Renal cortical epithelial cell (primary cell): ENCODE measurements at regions not wholly inside any gene's neighbourhood (a gene's known extent, or its start where the extent isn't known, plus 50 kb on each side); places are given as distances from the start of the nearest gene placed in this dataset.

Experiments used
- DNase-seq: peaks from one replicate; pipeline ENCODE4 v3.0.0-alpha.2; 2011; ENCODE audit warnings: low read depth

DNA sequence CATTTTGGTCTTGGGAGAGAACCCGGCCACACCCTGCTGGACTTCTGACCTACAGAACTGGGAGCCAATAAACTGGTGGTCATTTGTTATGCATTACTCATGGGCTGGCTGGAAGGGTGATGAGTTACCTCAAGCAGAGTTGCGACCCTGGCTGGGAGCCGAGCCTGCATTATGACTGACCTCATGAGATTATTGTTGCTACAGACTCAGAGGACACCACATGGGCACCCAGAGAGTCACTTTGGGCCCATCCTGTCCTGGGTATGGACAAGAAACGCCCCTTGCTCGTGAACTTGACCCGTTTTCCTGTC, 531.7 kb downstream of the TBC1D22A start:
- peak; percentile 36 for DNase-seq

DNA sequence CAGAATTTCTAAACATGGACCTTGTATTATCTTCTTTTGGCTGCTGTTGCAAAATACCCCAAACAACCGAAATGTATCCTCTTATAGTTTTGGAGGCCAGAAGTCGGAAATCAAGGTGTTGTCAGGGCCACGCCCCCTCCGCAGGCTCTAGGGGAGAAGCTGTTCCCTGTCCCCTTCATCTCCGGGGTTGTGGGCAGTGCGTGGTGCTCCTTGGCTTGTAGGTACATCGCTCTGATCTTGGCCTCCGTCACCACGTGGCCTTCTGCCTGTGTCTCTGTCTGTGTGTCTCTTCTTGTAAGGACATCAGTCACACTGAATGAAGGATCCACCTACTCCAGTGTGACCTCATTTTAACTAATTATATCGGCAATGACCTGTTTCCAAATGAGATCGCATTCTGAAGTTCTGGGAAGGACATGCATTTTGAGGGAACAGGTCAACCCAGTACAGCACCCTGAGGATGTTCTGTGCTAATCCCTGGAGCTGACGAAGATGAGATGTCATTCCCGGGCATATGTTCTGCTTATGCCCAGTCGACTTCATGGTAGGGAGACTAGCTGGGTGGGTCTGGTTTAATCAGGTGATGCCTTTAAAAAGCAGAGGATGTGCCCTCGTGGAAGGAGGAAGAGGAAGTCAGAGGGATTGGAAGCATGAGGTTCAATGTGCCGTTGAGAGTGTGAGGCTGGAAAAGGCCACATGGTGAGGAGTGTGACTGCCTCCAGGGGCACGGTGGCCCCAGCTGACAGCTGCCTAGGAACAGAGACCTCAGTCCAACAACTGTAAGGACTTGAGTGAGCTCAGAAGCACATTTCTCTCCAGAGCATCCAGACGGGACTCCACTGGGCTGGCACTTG, 531.1 kb downstream of the TBC1D22A start:
- no peak for DNase-seq

DNA sequence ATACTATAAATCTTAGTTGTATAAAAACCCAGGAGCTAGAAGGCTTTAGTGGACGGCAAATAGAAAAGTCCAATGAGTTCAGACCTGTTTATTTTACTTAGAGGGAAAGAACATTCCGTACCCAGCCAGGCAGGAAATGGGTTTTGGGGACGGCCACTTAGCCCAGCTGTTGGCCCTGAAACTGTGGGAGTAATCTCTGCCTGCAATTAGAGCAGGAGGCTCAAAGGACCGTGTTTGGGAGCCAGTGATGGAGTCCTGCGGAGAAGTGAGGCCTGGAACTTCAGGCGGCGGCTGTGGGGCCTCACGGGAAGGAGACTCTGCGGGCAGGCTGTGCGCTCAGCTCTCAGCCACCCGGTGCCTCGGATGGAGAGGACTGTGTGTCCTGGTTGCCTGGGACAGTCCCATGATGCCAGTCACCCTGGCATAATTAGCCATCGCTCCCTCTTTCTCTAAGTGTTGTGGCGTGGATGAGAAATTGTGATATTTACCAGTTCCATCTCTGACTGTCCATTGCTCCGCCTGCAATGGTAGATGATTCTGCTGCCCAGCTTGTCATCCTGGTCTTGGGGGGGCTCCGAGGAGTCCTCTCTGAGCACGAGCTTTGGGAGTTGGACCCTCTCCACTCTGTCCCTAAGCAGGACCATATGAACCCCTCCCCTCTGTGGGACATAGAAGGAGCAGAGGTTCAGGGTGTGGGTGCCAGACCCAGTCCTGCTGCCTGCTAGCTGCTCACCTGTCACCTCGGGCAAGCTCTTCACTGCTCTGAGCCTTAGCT, 530.3 kb downstream of the TBC1D22A start:
- peak; percentile 3 for DNase-seq

DNA sequence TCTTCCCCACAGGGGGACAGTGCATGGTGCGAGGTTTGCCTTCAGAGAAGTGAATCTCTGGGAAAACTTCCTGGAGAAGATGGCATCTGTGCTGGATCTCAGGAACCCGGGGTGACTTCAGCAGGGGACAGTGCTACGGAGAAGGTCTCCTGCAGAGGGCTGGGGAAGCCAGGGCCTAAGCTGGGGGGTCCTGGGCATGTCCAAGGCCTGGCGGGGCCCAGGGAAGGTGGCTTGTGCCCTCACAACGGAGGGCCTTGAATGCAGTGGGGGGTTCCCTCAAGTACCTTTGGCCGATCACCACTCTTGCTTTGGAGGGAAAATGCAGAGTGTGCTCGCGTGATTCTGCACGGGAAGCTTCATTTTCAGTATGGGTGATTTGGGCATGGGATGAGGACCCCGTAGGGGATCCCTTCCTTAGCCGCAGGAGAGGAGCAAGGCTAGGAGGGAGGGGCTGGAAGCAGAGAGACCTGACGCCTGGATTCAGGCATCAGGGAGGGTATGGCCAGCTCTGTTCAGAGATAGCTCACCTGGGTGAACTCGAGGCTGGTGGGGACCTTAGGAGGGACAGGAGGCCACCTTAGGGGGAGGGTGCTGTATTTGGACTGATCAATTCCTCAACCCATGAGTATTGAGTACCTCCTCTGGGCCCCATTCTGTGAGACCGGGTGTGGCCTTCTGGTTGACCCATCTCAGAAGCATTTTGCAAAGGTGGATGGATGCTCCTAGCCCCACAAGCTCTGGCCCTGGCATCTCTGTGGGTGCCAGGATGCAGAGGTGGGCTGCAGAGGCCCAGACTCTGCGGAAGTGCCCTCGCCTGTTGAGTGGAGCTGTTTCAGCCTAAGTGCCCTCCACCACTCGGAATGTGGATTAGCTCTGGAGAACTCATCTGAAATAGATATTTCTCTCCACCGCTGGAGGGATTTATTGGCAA, 529.4 kb downstream of the TBC1D22A start:
- DNase-seq, result no peak

DNA sequence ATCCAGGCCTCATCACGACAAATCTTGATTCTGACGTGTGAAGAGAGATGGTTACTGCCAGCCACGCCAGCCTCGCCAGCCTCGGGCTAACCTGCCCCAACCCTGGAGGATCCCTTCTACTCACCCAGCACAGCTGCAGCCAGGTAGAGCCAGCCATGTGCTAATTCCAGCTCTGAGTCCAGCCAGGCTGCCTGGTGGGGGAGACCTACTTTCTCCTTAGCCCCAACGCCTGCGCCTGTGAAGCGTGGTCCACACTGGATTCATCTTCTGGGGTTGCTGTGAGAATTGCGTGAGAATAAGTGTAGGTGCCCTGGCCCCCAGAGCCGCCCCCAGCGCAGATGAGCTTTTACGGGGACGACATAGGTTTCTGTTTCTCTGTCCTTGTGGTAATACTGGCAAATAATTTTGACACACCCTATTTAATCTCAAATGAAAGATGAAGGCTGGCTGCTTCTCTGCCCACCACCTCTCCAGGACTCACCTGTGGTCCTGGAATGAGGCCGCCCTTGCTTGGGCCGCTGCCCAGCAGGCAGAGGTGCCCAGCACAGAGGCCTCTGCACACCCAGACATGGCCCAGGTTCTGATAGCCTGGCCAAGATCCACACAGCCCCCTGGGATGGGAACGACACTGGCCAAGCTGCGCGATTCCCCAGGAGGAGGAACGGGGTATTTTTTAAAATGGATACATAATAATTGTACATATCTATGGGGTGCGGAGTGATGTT, 528.4 kb downstream of the TBC1D22A start:
- no peak for DNase-seq

DNA sequence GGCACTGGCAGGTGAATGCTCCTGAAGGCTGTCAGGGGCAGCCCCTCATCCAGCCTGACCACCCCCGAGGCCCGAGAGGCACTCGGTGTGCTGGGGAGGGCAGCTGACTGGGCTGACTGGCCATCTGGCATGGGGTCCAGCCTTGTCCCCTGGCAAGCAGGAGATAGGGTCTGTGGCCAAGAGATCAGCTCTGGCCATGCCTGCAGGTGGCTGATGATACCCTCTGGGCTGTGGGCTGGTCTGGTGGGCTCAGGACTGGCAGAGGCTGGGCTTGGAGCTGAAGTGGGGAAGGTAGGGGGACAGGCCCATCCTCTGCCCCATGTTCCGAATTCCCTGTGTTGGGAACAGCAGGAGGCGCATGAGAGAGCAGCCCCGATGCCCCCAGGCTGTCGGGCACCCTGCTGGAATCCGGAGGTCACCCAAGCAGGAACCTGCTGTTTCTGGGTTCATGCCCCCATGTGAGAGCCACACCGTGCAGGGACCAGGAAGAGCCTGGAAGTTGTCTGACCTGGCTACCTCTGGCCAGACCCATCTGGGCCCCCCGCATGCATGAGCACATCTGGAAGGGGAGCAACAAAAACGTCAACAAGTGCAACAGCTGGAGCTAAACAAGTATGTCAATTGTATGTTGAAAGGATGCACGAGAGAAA, 527.0 kb downstream of the TBC1D22A start:
- no peak for DNase-seq

DNA sequence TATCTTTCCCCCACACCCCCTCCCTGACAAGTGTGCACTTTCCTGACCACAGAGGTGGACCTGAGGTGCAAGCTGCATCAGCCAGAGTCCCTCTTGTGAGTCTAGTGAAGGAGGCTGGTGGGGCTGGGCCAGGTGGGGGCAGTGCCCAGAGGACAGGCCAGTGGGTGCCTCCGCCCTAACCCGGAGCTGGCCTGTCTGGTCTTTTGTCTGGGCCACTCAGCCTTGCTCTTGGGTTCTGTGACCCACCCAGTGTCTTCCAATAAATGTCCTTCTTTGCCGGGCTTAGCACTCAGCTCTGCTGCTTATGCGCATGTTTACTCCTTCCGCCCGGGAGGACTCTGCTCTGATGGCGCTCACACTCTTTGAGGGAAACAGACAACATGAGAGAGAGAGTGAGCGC, 526.2 kb downstream of the TBC1D22A start:
- DNase-seq, result no peak

DNA sequence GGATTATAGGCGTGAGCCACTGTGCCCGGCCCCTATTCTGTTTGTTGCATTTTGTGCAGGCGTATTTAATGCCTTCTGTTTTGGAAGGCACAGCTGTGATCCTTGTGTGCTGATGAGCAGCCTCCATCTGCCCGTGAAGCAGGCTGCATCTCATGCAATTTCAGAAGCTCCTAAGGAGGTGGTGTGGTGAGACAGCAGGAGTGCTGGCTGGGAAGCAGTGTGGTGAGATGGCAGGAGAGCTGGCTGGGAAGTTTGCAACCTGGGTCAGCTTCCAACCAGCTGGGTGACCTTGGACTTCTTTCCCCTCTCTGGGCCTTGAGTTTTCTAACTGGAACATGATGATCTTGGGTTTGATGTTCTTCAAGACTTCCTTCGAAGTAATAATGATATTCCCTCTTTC, 525.1 kb downstream of the TBC1D22A start:
- no peak for DNase-seq

DNA sequence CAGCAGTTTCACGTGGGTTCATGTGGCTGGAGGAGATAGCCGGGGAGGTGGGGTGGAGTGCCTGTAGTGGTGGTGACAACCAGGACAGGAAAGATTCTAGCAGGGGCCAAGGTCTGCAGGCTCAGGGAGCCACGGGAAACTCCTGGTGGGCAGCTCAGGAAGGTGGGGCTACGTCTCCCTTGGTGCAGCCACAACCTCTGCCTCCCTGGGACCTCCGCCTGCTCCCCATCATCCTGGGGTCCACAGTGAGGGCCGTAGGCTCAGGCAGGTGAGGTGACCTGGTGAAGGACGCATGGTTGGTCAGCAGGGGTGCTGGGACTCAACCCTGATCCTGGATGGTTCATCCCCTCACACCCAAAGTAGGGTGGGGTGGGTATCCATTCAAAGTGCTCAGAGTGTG, 524.1 kb downstream of the TBC1D22A start:
- DNase-seq, result no peak

DNA sequence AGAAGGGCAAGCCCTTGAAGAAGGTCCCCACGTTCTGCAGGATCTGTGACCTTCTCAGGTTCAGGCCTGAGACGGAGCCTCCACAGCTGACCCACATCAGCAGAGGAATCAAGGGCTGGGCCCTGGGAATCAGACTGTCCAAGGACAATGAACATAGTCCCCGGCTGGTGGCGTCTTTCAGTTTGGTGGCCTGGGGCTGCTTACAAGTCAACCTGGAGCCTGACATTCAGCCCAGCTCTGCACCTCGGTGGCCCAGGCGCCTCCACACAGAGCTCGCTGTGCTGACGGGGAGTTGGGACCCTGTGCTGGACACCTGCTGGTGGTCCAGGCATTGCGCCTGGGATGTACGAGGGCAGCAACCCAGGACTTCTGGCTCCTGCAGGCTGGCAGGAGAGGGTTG, 523.5 kb downstream of the TBC1D22A start:
- no peak for DNase-seq

DNA sequence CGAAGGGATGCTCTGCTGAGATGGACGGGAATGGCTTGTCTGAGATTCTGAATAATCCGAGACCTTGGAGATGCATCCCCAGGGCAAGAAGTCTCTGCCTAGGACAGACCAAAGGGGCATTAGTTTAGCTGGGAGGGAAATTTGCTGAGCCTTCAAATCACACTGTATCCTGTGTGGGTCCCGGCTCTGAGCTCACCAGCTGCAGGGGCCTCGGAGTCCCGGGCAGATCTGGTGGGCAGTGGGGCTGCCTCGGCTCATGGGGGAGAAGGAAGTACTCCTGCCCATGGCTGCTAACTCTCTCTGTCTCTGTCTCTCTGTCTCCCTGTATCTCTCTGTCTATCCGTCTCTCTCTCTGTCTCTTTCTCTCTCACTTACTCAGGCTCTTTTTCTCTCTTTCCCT, 522.4 kb downstream of the TBC1D22A start:
- DNase-seq, result no peak

DNA sequence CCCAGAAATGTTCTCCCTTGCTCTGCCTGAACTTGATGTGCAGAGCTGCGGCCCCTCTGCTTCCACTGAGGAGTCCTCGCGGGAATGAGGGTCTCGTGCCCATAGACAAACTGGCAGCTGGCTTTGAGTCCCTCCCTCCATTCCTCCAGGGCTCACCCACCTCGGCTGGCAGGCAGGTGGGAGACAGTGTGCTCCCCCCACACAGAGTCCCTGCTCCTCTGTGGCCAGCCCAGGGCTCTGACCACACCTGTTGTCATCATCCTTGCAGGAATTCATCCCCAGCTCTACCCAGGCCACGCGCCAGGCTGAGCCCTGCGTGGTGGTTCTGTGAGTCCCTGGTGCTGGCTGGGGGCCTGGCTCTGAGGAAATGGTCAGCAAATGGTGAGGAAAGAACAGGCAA, 521.9 kb downstream of the TBC1D22A start:
- DNase-seq, result no peak

DNA sequence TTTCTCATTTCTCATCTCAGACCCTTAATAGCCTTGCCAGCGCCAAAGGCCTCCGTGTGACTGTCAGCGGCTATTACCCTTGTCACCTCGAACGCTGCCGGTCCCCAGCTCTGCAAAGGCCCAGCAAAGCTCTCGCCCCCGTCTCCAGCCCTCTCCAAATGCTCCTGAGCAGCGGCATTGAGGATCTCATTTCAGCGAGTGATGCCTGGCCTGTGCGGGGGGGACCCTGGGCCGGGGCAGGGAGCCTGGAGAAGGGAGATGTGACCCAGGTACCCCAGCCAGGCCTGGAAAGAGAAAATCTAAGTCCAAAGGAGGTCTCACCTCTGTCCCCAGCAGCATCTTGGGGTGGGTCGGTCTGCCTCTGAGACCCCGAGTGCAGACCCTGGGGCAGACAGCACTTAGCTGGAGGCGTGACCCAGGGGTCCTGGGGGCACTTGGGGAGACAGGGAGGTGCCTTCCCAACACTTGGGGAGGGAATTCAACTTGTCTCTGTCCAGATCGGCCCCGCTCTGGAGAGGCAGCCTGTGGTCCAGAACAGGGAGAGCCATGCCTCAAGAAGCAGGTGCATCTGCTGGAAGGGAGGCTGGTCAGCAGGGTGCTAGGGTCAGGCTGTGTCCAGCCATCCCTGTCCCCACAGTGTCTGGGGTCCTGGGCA, 521.3 kb downstream of the TBC1D22A start:
- DNase-seq, result no peak

DNA sequence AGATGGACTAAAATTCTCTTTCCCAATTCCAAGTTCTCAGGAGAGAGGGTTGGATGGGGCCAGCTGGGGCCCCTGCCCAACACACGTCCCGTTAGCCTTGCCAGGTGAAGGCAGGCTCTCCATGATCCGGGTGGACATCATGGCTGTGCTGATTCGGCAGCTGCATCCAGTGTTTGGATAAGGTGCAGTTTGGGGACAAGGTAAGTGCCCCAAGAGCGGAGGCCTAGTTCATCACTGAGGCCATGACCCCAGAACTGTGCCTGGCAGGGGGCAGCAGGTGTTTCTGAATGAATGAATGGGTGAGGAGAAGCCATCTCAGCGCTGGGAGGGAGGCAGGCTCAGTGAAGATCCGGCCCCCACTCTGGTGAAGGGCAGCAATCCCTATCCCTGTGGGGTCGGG, 520.4 kb downstream of the TBC1D22A start:
- no peak for DNase-seq

DNA sequence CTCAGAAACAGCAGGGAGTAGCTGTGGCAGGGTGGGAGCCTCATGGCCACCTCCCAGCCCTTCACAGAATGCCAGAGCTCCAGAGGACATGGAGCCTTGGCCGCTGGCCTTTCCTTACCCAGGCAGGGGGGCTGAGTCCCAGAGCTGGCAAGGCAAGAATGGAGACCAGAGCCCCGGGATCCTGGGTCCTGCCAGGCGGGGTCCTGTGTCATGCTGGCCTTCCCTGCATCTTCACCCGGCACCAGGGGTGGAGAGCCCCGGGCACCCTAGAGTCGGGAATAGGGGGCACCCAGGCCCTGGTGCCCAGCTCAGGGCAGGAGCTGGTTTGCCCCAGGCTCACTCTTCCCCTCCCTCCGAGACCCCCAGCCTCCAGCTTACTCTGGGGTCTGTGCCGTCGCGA, 519.9 kb downstream of the TBC1D22A start:
- no peak for DNase-seq

DNA sequence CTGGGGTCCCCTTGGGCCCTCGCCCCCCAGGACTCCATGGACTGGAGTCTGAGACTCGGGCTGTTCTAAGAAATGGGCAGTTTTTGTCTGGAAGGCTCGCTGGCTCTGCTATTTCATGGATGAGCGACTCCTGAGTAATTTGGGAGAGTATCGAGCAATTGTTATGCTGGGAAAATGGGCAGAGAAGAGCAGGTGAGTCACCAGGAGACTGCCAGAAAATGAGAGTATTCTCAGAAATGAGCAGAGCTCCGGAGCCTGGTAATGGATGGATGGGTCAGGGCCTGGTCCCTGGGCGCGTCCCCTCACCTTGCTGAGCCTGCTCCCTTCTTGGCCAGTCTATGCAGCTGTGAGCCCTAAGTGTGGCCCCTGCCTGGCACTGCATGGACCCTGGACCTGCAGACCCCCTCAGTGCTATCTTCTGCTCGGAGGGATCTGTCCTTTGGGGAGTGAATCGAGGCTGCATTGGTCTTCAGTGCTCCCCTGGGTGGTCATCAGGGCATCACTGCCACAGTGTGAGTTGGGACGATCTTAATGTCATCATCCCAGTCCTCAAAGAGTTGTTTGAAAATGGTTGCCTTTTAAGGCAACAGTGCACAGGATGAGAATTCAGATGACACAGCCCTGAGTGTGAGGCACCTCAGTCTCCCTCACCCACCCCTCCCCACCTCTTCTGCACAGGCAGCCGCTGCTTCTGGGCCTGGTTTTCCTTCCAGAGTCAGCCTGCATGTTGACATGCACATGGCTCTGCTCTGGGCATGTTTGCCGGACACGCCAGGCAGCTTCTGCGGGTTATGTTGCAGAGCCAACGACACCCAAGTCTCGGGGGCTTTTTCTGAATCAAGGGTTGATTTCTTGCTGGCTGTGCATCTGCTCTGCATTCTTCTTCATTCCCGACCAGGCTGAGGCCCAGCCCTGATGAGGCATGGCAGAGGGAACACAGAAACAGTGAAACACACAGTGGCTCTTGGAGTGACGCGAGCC, 519.0 kb downstream of the TBC1D22A start:
- peak; percentile 82 for DNase-seq

DNA sequence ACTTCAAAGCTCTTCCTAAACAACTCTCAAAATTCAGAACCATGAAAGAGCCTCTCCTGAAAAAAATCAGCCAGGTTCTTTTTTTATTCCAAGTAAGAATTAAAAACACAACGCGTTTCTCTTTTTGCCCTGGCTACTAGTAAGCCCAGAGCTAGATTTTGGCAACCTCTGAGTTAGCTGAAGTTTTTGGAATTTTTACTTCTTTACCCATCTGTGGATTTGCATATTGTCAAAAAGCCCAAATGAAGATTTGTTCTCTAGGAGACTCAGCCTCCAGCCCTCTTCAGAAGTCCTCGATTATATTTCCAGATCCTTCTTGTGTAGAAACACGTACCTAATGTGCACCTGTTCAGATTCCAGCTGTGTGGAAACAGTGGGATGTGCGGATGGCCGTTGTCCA, 517.9 kb downstream of the TBC1D22A start:
- no peak for DNase-seq

DNA sequence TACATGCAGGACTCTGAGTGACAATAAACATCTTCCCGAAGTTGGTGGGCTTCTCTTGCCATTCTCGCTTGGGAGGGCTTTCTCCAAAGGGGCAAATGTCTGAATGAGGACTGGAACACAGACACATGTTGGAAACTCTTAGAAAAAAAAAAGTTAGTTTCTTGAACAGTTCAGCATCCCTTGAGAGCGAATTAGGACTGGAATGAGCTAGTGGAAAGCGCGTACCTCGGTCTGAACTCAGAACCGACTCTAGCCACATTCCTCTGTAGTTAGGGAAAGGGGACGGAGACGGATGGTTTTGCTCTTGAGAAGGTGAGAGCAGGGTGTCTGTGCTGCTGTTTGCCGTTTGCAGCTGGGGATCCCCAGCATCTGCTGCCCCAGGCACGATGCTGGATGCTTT, 517.3 kb downstream of the TBC1D22A start:
- DNase-seq, result no peak

DNA sequence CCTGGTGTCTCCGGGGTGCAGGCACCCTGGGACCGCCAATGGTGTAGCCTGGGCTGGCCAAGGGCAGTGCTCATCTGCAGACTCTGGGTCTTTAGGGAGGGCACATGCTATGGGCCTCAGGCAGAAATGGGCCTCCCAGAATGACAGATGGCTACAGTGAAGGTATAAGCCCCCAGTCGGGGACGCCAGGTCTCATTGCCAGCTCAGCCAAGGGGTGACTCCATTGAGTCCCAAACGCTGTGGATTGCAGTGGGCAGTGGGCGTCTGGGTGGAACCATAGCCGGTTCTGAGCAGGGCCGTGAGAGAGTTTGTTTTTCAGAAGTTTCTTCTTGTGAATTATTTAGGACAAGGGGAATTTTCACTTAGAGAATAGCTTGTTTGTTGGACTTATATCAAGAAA, 516.9 kb downstream of the TBC1D22A start:
- no peak for DNase-seq
